B cell (primary cell): ENCODE measurements at regions not wholly inside any gene's neighbourhood (a gene's known extent, or its start where the extent isn't known, plus 50 kb on each side); places are given as distances from the start of the nearest gene placed in this dataset.

Experiments used
- ATAC-seq: fragments of 200-7000 bp; cut with Tn5 transposase; one replicate; pipeline ENCODE4 v1.10.0; 2021; ENCODE audit warnings: low read depth, mild to moderate bottlenecking, moderate number of reproducible peaks, moderate library complexity
- CTCF ChIA-PET: fragments of 350-600 bp; sonication (Branson Sonifier 250); formaldehyde crosslinking; loops from one replicate; lab custom pipeline; 2021; ENCODE audit warnings: antibody characterized with exemption, inconsistent platforms; lab: Charles Lee
- POLR2A ChIA-PET: fragments of 350-600 bp; sonication (Branson Sonifier 250); formaldehyde crosslinking; loops from one replicate; lab custom pipeline; 2021; ENCODE audit warnings: antibody characterized with exemption; lab: Charles Lee
- DNase-seq: peaks from one replicate; pipeline ENCODE4 v3.0.0; 2013
- H2AFZ ChIP-seq: 2 replicates; pipeline ENCODE4 v1.6.1; 2012; ENCODE audit warnings: mild to moderate bottlenecking, low read depth, low read length; ENCODE audit not compliant: insufficient read depth, poor library complexity, severe bottlenecking
- H3K27ac ChIP-seq, 2 donors: 1 replicate in 1 of 2; 2 replicates in 1 of 2; pipeline ENCODE4 v1.5.1; 2012 to 2013; ENCODE audit warnings: low read length in 2 of 2, mild to moderate bottlenecking in 2 of 2, moderate library complexity in 1 of 2
- H3K27me3 ChIP-seq, 4 experiments: fragments of 200-600 bp in 1 of 4; sonication (generic) in 1 of 4; replicated peaks in 1 of 4; 1 replicate in 2 of 4; 2 replicates in 2 of 4; pipeline versions ENCODE4 v1.6.1 to v1.7.0; 2013 to 2016; ENCODE audit warnings: low read length in 3 of 4, mild to moderate bottlenecking in 2 of 4, mixed read lengths in 1 of 4, moderate library complexity in 1 of 4; ENCODE audit not compliant: insufficient read depth in 4 of 4, control insufficient read depth in 3 of 4; ENCODE audit errors: control extremely low read depth in 1 of 4
- H3K36me3 ChIP-seq, 2 experiments: replicated peaks in 1 of 2; 1 replicate in 1 of 2; 2 replicates in 1 of 2; pipeline versions ENCODE4 v1.6.1 to v1.7.1; 2013; ENCODE audit warnings: low read length in 1 of 2; ENCODE audit not compliant: insufficient read depth in 2 of 2, control insufficient read depth in 1 of 2; ENCODE audit errors: control extremely low read depth in 1 of 2, extremely low read depth in 1 of 2
- H3K4me1 ChIP-seq, 2 donors: fragments of 200-600 bp in 1 of 2; sonication (generic) in 1 of 2; 1 replicate in 1 of 2; 2 replicates in 1 of 2; pipeline versions ENCODE4 v1.5.1 to v1.6.1; 2013 to 2017; ENCODE audit warnings: low read length in 2 of 2; ENCODE audit not compliant: control insufficient read depth in 2 of 2, insufficient read depth in 2 of 2
- H3K4me2 ChIP-seq: replicated peaks from 2 replicates; pipeline ENCODE3; 2012; ENCODE audit warnings: mild to moderate bottlenecking, low read depth, low read length; ENCODE audit not compliant: poor library complexity, severe bottlenecking
- H3K4me3 ChIP-seq, 5 experiments: fragments of 200-600 bp in 1 of 5; sonication (generic) in 1 of 5; 1 replicate in 3 of 5; 2 replicates in 2 of 5; pipeline versions ENCODE4 v1.5.1 to v1.7.0; 2011 to 2016; ENCODE audit warnings: low read length in 4 of 5, mild to moderate bottlenecking in 4 of 5, low read depth in 2 of 5, control low read depth in 1 of 5, moderate library complexity in 1 of 5; ENCODE audit not compliant: insufficient read depth in 1 of 5; ENCODE audit errors: control extremely low read depth in 1 of 5, extremely low read depth in 1 of 5
- H3K79me2 ChIP-seq: fragments of 200-600 bp; sonication (generic); one replicate; pipeline ENCODE4 v1.6.0; 2016; ENCODE audit warnings: low read length; ENCODE audit not compliant: control insufficient read depth, insufficient read depth
- H3K9ac ChIP-seq: fragments of 200-600 bp; sonication (generic); 2 replicates; pipeline ENCODE4 v1.6.1; 2017; ENCODE audit warnings: mild to moderate bottlenecking, low read length, moderate library complexity
- H3K9me3 ChIP-seq, 3 donors: one replicate each; pipeline versions ENCODE4 v1.6.1 to v1.7.1; 2013; ENCODE audit warnings: low read length in 2 of 3; ENCODE audit not compliant: control insufficient read depth in 2 of 3, insufficient read depth in 1 of 3; ENCODE audit errors: control extremely low read depth in 1 of 3
- H4K20me1 ChIP-seq: 2 replicates; pipeline ENCODE4 v1.6.0; 2012; ENCODE audit warnings: mild to moderate bottlenecking, low read length; ENCODE audit not compliant: insufficient read depth, control insufficient read depth, poor library complexity, severe bottlenecking
- H3K27ac Mint-ChIP-seq: one replicate; pipeline ENCODE4 v1.8.0; 2021; ENCODE audit warnings: mixed read lengths
- H3K27me3 Mint-ChIP-seq: one replicate; pipeline ENCODE4 v1.8.0; 2021; ENCODE audit warnings: mixed read lengths
- H3K4me1 Mint-ChIP-seq: one replicate; pipeline ENCODE4 v1.8.0; 2021; ENCODE audit warnings: mixed read lengths
- H3K4me3 Mint-ChIP-seq: one replicate; pipeline ENCODE4 v1.8.0; 2021; ENCODE audit warnings: mixed read lengths
- H3K9me3 Mint-ChIP-seq: one replicate; pipeline ENCODE4 v1.8.0; 2022; ENCODE audit warnings: mixed read lengths; ENCODE audit not compliant: insufficient read depth
- CTCF ChIP-seq: fragments of 200-600 bp; IDR thresholded peaks from one replicate; pipeline ENCODE4 v1.8.0; 2022; ENCODE audit warnings: antibody characterized with exemption, mild to moderate bottlenecking
- EZH2 ChIP-seq: IDR thresholded peaks from 2 replicates; pipeline ENCODE4 v1.6.1; 2012; ENCODE audit warnings: borderline replicate concordance, low read depth, mild to moderate bottlenecking, moderate library complexity, low read length; ENCODE audit not compliant: insufficient read depth, poor library complexity, severe bottlenecking
- WGBS: methylation state at CpG from one replicate; pipeline ENCODE4 v1.1.5; 2013; ENCODE audit warnings: missing lambda C conversion rate; ENCODE audit not compliant: insufficient coverage; 5-methylcytosine and 5-hydroxymethylcytosine counted together
- intact Hi-C: fragments of 100-400 bp; cut with micrococcal nuclease; formaldehyde crosslinking; loops from one replicate; pipeline ENCODE4 v1.10.0; 2022

GRCh38 chr1:232385221-232385620, 244.7 kb downstream of the SIPA1L2 start:
- H3K36me3 ChIP-seq, result no peaks in the 10 kb centered on the region
- no peaks in the 10 kb centered on the region for H3K79me2 ChIP-seq
- no peaks in the 10 kb centered on the region for H4K20me1 ChIP-seq
- no peak for ATAC-seq
- no peak overlapping the region for H3K4me2 ChIP-seq
- no peak overlapping the region for H3K27ac ChIP-seq
- no peak overlapping the region for H3K4me3 ChIP-seq
- TF ChIP-seq CTCF (no peak), EZH2 (no peak)
- intact Hi-C loops, result no loop called here
- no peak overlapping the region for H3K4me3 Mint-ChIP-seq
- peaks cover 0 to 2% (median 0%) of the 10 kb centered on the region in 3 donors for H3K9me3 ChIP-seq
- H3K27me3 ChIP-seq, result no peaks in the 10 kb centered on the region
- ChIA-PET CTCF (no interaction called here), POLR2A (no interaction called here)
- H3K4me1 ChIP-seq, result no peaks in the 10 kb centered on the region
- no peaks in the 10 kb centered on the region for H3K27me3 Mint-ChIP-seq
- no peak for DNase-seq
- no peaks in the 10 kb centered on the region for H3K9me3 Mint-ChIP-seq
- 89% methylated on average over 10 of the region's 10 CpGs for WGBS
- H3K27ac Mint-ChIP-seq, result no peak overlapping the region
- no peak overlapping the region for H3K9ac ChIP-seq
- no peaks in the 10 kb centered on the region for H3K4me1 Mint-ChIP-seq
- no peak overlapping the region for H2AFZ ChIP-seq

- Mint-ChIP-seq H3K27me3 (no peaks in the 10 kb centered on the region), H3K9me3 (no peaks in the 10 kb centered on the region), H3K4me3 (no peak overlapping the region), H3K27ac (no peak overlapping the region), H3K4me1 (no peaks in the 10 kb centered on the region)
- intact Hi-C loops, result no loop called here
- H2AFZ ChIP-seq, result no peak overlapping the region
- H3K27me3 ChIP-seq, result no peaks in the 10 kb centered on the region
- ChIA-PET POLR2A (no interaction called here), CTCF (interaction anchor here (0.5 kb wide), 1 partner anchor 26 kb away, joined by 4 read pairs; no protein-coding TSS in a partner anchor)
- no peaks in the 10 kb centered on the region for H3K36me3 ChIP-seq
- no peak for DNase-seq
- H3K9me3 ChIP-seq, result peaks cover 0 to 4% (median 0%) of the 10 kb centered on the region in 3 donors
- no peak overlapping the region for H3K4me2 ChIP-seq
- H3K4me3 ChIP-seq, result no peak overlapping the region
- no peaks in the 10 kb centered on the region for H3K4me1 ChIP-seq
- no peak for ATAC-seq
- TF ChIP-seq CTCF (no peak), EZH2 (no peak)
- no peak overlapping the region for H3K9ac ChIP-seq
- WGBS, result 92% methylated on average over 2 of the region's 4 CpGs
- H3K79me2 ChIP-seq, result no peaks in the 10 kb centered on the region
- H4K20me1 ChIP-seq, result no peaks in the 10 kb centered on the region
- no peak overlapping the region for H3K27ac ChIP-seq
Observed at GRCh38 chr1:232384171-232384883, 245.6 kb downstream of the SIPA1L2 start.
